ENCODE measurements at regions not wholly inside any gene's neighbourhood (a gene's known extent, or its start where the extent isn't known, plus 50 kb on each side); places are given as distances from the start of the nearest gene placed in this dataset.

DNA sequence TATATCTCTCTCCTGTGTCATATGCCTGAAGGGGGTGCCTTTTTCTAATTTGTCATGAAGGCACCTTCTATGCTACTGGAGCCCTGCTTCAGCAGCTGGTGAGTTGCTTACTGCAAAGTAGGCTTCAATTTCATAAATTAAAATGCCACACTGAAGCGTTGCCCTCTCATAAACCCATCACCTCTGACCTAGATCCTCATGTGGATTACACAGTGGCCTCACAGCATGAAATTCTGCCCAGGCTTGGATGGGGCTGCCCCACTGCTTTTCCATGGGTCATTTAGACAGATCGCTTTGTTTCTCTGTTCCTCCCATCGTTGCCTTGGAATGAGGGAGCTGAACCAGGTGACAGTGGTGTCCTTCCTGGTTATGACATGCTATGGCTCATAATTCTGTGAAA, 131.2 kb downstream of the RPL22L1 start:
- DNase-seq (ENCODE audit: insufficient read length, low spot score) (no peak), FAIRE-seq (peak; percentile 88)
- no peak for TF ChIP-seq POLR2A (IDR thresholded peaks at IDR 0.05; ENCODE audit: low read depth, low read length)

DNA sequence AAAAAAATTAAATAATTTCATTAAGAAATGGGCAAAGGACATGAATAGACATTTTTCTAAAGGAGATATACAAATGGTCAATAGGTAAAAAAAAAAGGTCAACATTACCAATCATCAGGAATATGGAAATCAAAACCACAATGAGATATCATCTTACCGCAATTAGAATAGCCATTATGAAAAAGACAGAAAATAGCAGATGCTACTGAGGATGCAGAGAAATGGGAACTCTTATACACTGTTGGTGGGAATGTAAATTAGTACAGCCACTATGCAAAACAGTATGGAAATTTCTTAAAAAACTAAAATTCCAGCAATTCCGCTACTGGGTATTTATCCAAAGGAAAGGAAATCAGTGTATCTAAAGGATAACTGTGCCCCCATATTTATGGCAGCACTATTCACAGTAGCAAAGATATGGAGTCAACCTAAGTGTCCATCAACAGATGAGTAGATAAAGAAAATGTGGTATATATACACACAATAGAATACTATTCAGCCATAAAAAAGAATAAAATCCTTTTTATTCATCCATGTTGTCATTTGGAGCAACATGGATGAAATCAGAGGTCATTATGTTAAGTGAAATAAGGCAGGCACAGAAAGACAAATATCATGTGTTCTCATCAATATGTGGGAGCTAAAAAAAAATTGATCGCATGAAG, 132.4 kb downstream of the RPL22L1 start:
- no peak for FAIRE-seq
- DNase-seq (ENCODE audit: insufficient read length, low spot score) = no peak
- TF ChIP-seq POLR2A (IDR thresholded peaks at IDR 0.05; ENCODE audit: low read depth, low read length) = no peak

DNA sequence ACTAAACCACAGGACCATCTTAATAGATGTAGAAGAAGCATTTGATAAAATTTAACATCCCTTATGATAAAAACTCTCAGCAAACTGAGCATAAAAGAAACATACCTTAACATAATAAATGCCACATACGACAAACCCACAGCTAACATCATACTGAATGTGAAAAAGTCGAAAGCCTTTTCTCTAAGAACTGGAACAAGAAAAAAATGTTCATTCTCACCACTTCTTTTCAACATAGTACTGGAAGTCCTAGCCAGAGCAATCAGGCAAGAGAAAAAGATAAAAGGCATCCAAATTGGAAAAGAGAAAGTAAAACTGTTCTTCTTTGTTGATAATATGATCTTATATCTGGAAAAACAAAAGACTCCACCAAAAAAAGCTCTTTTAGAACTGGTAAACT, 134.2 kb downstream of the RPL22L1 start:
- no peak for FAIRE-seq
- DNase-seq (ENCODE audit: insufficient read length, low spot score) = no peak

DNA sequence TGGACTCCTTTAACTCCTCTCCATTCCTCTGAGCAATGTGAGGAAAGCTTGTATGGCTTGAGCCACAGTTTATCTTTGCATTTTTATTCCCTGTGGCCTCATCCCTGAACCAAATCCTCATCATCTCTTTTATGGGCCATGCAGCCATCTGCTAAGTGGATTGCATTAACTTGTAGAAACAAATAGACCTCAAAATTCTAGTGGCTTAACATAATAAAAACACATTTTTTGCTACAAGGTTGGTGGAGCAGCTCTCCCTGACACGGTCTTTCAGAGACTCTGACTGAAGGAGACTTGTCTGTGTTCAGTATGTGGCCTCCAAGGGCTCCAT, 135.3 kb downstream of the RPL22L1 start:
- FAIRE-seq (peak; percentile 52), DNase-seq (ENCODE audit: insufficient read length, low spot score) (no peak)
- no peak for TF ChIP-seq POLR2A (IDR thresholded peaks at IDR 0.05; ENCODE audit: low read depth, low read length)

More for the DNA sequence above, 134.2 kb downstream of the RPL22L1 start:
- TF ChIP-seq POLR2A (IDR thresholded peaks at IDR 0.05; ENCODE audit: low read depth, low read length) = no peak

DNA sequence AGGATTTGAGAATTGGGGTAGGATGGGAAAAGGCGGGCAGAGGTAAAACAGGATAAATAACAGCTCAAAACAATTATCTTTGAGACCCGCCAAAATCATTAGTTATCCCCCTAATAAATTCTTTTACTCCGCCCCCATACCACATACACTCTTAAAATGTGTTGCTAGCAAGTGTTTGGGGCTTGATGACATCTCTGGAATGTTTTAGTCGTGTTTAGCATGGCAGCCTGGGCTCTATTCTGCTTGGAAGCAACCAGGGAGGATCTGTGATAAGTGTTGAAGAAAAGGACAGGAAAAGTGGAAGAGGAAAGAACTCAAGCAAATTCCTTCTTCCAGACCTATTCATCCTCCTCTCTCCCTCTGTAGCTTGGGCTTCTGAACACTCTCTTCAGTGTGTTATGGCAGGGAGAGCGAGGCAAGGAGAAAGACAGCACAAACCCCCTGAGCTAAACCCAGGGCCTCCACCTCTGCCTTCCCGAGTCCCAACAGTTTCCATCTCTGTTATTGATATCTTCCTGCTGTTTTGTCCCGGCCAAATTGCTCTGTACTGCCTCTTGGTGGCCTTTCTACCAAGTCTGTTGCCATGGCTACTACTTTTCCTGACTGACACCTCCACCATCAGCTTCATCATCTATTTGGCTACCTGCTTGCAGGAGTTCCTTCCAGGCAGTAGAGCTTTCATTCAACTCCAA, 135.8 kb downstream of the RPL22L1 start:
- FAIRE-seq (peak; percentile 57), DNase-seq (ENCODE audit: insufficient read length, low spot score) (no peak)
- no peak for TF ChIP-seq POLR2A (IDR thresholded peaks at IDR 0.05; ENCODE audit: low read depth, low read length)

DNA sequence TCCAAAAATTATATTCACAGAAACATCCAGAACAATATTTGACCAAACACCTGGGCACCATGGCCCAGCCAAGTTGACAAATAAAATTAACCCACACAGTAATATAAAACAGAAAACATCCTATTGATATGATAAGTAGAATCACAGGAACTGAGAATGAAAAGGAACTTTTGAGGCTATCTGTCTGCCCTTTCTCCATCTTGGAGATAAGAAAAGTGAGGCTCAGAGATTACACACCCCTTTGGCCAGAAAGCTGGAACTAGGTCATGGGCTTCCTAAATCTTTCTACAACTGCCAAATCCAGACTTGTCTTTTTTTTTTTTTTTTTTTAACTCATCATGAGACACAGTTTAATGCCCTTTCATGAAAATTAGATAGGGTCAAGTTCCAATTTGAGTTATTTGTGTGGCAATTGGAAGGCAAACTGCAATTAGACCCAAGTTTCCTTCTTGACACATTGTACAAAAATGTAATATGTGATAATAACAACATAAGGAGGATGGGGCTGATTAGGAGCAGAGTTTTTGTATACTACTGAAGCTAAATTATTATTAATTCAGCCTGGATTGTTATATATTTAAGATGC, 137.2 kb downstream of the RPL22L1 start:
- no peak for DNase-seq (ENCODE audit: insufficient read length, low spot score)

DNA sequence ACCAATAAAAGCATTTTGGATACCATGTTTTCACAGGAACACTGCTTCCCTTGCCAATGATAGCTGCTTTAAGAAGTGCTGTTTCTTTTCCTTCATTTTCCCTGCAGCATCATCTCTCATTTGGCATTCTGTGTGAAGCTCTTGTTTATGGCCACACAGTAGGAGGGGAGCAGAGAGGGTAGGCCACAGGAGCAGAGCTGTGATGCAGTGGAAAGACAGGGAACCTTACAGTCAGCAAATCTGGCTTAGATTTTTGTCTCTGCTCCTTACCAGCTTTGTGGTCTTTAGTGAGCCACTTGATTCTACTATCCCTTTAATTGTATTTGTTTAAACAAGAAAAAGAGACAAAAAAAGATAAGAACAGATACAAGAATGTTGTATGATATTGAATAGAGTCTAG, 138.7 kb downstream of the RPL22L1 start:
- FAIRE-seq = no peak
- TF ChIP-seq POLR2A (IDR thresholded peaks at IDR 0.05; ENCODE audit: low read depth, low read length) = no peak
- DNase-seq (ENCODE audit: insufficient read length, low spot score) = no peak

More for the DNA sequence above, 137.2 kb downstream of the RPL22L1 start:
- no peak for TF ChIP-seq POLR2A (IDR thresholded peaks at IDR 0.05; ENCODE audit: low read depth, low read length)
- no peak for FAIRE-seq

DNA sequence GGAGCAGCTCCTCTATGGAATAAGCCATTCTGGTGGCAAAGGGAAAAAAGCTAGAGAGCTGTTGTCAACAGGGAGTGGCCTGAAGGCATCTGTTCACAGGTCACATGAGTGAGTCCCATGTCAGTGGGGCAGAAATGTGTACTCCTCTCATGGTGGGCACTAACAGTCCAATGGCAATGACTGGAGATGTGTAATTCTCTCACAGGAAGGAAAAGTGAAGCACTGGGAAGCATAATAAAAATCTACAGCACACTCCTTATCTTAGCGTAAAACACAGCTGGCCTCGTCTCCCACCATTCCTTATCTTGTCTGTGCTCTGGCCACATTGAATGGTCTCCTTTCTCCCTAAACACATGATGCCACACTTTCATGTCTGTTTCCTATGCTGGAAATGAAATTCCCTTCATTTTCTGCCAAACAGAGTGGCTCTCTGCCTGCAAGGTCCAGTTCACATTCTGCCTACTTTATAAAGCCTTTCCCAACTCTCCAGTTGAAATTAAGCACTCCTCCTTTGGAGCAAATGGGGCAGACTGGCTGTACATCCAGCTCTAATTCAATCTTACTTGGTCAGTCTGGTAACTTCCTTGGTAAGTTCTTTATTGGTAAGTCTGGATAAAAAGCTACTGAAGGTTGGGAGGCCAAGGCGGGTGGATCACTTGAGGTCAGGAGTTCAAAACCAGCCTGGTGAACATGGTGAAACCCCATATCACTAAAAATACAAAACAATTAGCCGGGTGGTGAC, 139.8 kb downstream of the RPL22L1 start:
- TF ChIP-seq POLR2A (IDR thresholded peaks at IDR 0.05; ENCODE audit: low read depth, low read length) = no peak
- no peak for DNase-seq (ENCODE audit: insufficient read length, low spot score)
- FAIRE-seq = no peak

DNA sequence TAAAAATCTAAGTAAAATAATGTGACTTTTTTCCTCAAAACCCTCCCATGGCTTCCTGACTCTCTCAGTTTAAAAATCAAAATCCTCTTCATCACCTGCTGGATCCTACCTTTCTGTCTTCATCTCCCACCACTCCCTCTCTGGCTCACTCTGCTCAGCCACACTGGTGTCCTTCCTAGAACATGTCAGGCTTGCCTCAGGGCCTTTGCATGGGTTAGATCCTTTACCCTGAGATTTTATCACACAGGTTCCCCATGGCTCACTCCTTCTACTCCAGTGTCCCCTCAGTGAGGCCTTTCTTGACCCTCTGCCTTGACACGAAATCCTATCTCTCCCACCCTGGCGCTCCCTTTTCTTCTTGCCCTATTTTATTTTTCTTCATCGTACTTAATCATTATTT, 141.8 kb downstream of the RPL22L1 start:
- FAIRE-seq (no peak), DNase-seq (ENCODE audit: insufficient read length, low spot score) (no peak)
- no peak for TF ChIP-seq POLR2A (IDR thresholded peaks at IDR 0.05; ENCODE audit: low read depth, low read length)

DNA sequence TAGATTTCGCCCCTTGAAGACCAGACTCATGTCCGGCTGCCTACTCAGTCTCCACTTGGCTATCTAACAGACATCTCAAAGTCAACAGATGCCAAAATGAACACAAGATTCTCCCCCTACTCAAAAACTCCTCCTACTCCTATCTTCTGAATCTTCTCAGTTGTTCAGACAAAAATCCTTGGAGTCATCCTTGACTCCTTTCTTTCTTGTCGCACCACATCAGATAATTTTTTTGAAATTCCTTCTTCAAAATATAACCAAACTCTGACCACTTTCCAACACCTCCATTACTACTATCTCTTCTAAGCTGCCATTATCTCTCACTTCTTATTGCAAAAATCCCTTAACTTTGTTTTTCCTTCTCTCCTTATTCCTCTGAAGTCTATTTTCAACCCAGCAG, 141.9 kb upstream of the SLC7A14 start:
- DNase-seq (ENCODE audit: insufficient read length, low spot score) (no peak), FAIRE-seq (no peak)
- no peak for TF ChIP-seq POLR2A (IDR thresholded peaks at IDR 0.05; ENCODE audit: low read depth, low read length)

DNA sequence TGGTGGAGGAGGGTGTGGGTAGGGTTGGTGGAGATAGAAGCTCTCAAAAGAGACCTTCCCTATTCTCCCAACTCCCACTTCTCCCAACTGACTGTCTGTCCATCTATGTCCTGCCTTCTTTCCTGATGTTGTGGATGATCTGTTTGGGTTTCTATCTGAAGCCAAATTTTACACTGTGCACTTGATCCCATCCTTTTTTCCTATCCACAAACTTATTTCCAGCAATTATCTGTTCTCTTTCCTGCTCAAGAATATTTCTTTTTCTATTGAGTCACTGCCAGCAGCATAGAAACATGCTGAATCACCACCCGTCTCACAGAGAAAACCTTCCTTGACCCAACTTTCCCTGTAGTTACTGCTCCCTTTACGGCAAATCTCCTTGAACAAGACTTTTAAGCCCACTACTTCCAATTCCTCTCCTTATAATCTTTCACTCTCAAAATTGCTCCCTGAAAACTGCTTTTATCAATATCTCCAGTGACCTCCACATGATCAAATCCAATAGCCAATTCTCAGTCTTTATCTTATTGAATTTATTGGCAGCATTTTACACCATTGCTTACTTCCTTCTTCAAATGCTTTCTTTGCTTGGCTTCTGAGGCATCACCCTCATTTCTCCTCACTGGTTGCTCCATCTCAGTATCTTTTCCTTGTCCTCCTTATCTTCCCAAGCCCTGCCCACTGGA, 141.2 kb upstream of the SLC7A14 start:
- DNase-seq (ENCODE audit: insufficient read length, low spot score) (no peak), FAIRE-seq (no peak)
- no peak for TF ChIP-seq POLR2A (IDR thresholded peaks at IDR 0.05; ENCODE audit: low read depth, low read length)

DNA sequence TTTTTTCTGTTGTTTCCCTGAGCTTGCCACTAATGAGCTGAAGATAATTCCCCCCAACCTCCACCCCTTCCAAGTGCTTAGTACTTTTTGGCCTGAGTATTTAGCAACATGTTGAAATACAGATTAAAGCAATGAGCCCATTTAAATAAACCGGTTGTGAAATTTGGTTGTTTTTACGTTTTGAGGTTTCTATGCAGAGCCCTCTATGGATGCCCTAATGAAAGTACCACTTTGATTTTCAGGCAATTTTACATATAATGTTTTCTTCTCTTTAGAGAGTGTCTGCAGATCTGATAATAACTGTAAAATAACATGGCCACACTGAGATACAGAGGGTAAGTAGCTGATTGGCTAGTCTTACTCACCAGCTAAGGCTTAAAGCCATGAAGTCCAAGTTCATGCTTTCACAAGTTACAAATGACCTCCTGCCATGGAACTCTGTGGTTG, 139.4 kb upstream of the SLC7A14 start:
- DNase-seq (ENCODE audit: insufficient read length, low spot score) = no peak
- TF ChIP-seq POLR2A (IDR thresholded peaks at IDR 0.05; ENCODE audit: low read depth, low read length) = no peak
- FAIRE-seq = no peak

DNA sequence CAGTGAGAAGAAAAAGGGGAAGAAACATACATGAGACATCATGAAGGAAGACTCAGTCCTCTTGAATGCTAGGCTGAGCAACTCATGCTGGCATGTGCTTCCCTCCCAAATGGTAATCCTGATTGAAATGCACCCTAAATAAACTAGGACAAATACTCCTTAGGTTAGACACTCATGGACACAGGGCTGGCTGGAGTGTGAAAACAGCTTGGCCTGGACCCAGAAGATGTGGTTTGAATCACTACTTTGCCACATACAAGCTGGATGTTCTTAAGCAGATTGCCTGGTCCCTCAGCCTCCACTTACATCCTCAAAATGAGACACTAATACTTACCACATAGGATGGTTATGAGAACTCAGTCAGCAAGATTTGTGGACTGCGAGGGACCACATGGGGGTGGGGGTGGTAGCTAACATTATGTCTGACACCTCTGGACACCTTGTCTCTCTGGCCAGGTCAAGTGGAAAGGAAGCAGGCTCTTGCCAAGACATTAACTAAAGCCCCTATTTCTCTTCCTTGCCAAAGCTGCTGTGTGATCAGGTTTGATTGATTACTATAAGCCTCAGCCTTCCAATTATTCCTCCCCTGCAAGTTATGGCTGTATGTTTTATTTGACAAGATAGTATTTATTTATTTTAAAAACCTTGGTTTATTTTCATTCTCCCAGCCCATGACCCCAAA, 138.9 kb upstream of the SLC7A14 start:
- no peak for TF ChIP-seq POLR2A (IDR thresholded peaks at IDR 0.05; ENCODE audit: low read depth, low read length)
- peak; percentile 88 for FAIRE-seq
- no peak for DNase-seq (ENCODE audit: insufficient read length, low spot score)
